GM23248 (cell line): ENCODE measurements at regions not wholly inside any gene's neighbourhood (a gene's known extent, or its start where the extent isn't known, plus 50 kb on each side); places are given as distances from the start of the nearest gene placed in this dataset.
"Not testable (repeated sequence)": the region's sequence is repeated elsewhere in the genome, so short reads cannot be mapped to it uniquely, and the experiment has no call there.

Experiments used
- DNase-seq: peaks from one replicate; pipeline ENCODE4 v3.0.0-alpha.2; 2015
- H2AFZ ChIP-seq: fragments of 200-600 bp; sonication (generic); 2 replicates; pipeline ENCODE4 v1.6.1; 2016; ENCODE audit warnings: antibody characterized with exemption
- H3F3A ChIP-seq: fragments of 200-600 bp; sonication (generic); 2 replicates; pipeline ENCODE4 v1.6.1; 2016; ENCODE audit warnings: mild to moderate bottlenecking, antibody characterized with exemption, mixed run types; ENCODE audit not compliant: insufficient read depth
- H3K27ac ChIP-seq: fragments of 200-600 bp; sonication (generic); 2 replicates; pipeline ENCODE4 v1.5.1; 2016; ENCODE audit warnings: mild to moderate bottlenecking
- H3K27me3 ChIP-seq: fragments of 200-600 bp; sonication (generic); replicated peaks from 2 replicates; pipeline ENCODE4 v1.6.1; 2016; ENCODE audit warnings: mild to moderate bottlenecking; ENCODE audit not compliant: insufficient read depth
- H3K36me3 ChIP-seq: fragments of 200-600 bp; sonication (generic); 2 replicates; pipeline ENCODE4 v1.6.1; 2016; ENCODE audit warnings: low read depth, mild to moderate bottlenecking
- H3K4me1 ChIP-seq: fragments of 200-600 bp; sonication (generic); 2 replicates; pipeline ENCODE4 v1.6.1; 2016; ENCODE audit warnings: mild to moderate bottlenecking; ENCODE audit not compliant: insufficient read depth
- H3K4me2 ChIP-seq: fragments of 200-600 bp; sonication (generic); one replicate; pipeline ENCODE4 v1.6.1; 2016; ENCODE audit warnings: mild to moderate bottlenecking; ENCODE audit not compliant: unreplicated experiment
- H3K4me3 ChIP-seq: fragments of 200-600 bp; sonication (generic); 2 replicates; pipeline ENCODE4 v1.5.1; 2016; ENCODE audit warnings: mild to moderate bottlenecking
- H3K79me2 ChIP-seq: fragments of 200-600 bp; sonication (generic); 2 replicates; pipeline ENCODE4 v1.6.1; 2016; ENCODE audit warnings: mild to moderate bottlenecking; ENCODE audit not compliant: insufficient read depth
- H3K9ac ChIP-seq: fragments of 200-600 bp; sonication (generic); 2 replicates; pipeline ENCODE4 v1.6.1; 2016; ENCODE audit warnings: mild to moderate bottlenecking
- H3K9me2 ChIP-seq: fragments of 200-600 bp; sonication (generic); 2 replicates; pipeline ENCODE4 v1.6.1; 2016; ENCODE audit warnings: mixed run types, mild to moderate bottlenecking, moderate library complexity; ENCODE audit not compliant: insufficient read depth
- H3K9me3 ChIP-seq: fragments of 200-600 bp; sonication (generic); one replicate; pipeline ENCODE4 v1.6.1; 2017; ENCODE audit warnings: low read depth
- H4K20me1 ChIP-seq: fragments of 200-600 bp; sonication (generic); 2 replicates; pipeline ENCODE4 v1.6.0; 2016; ENCODE audit not compliant: insufficient read depth
- EZH2 ChIP-seq: fragments of 200-600 bp; sonication (generic); IDR thresholded peaks from 2 replicates; pipeline ENCODE4 v1.6.1; 2018; ENCODE audit warnings: antibody characterized with exemption, mild to moderate bottlenecking; ENCODE audit not compliant: insufficient read depth, poor library complexity, severe bottlenecking
- EZH2phosphoT487 ChIP-seq: fragments of 200-600 bp; sonication (generic); IDR thresholded peaks from 2 replicates; pipeline ENCODE4 v1.6.1; 2018; ENCODE audit warnings: antibody characterized with exemption, moderate library complexity, mild to moderate bottlenecking, low read depth; ENCODE audit not compliant: insufficient read depth
- WGBS, 2 experiments: methylation state at CpG; one replicate each; pipeline ENCODE4 v1.1.6; 2015 to 2017; ENCODE audit warnings: low lambda C conversion rate in 2 of 2, low coverage in 1 of 2; ENCODE audit errors: missing lambda C conversion rate in 2 of 2; 5-methylcytosine and 5-hydroxymethylcytosine counted together
- in situ Hi-C: fragments of 300-500 bp; cut with MboI; formaldehyde crosslinking; loops from 2 replicates; pipeline ENCODE4 v1.15.0; 2020

- H3K9ac ChIP-seq = no peak overlapping the region
- no peaks in the 10 kb centered on the region for H3K27me3 ChIP-seq
- no peaks in the 10 kb centered on the region for H4K20me1 ChIP-seq
- H3K4me2 ChIP-seq = no peak overlapping the region
- no peaks in the 10 kb centered on the region for H3K79me2 ChIP-seq
- 84 to 88% methylated on average over 2 of the region's 2 CpGs for WGBS, 2 experiments
- no peaks in the 10 kb centered on the region for H3K9me3 ChIP-seq
- H3K4me3 ChIP-seq = no peak overlapping the region
- H3K27ac ChIP-seq = no peak overlapping the region
- H3K9me2 ChIP-seq = no peaks in the 10 kb centered on the region
- in situ Hi-C loops = loop anchor here (10.0 kb wide), 1 partner anchor 84 kb away; no protein-coding TSS in a partner anchor
- no peak overlapping the region for H2AFZ ChIP-seq
- TF ChIP-seq EZH2phosphoT487 = no peak
- TF ChIP-seq EZH2 = no peak
- no peaks in the 10 kb centered on the region for H3F3A ChIP-seq
- H3K4me1 ChIP-seq = no peaks in the 10 kb centered on the region
- H3K36me3 ChIP-seq = no peaks in the 10 kb centered on the region
- no peak for DNase-seq
Observed at GRCh38 chr21:14058566-14058965, 152.2 kb downstream of the LIPI start.

- H3K9me3 ChIP-seq, H3K27ac ChIP-seq, H2AFZ ChIP-seq, H3K9me2 ChIP-seq, H4K20me1 ChIP-seq, H3K9ac ChIP-seq, H3K79me2 ChIP-seq, H3K27me3 ChIP-seq, H3K4me2 ChIP-seq, H3F3A ChIP-seq, H3K36me3 ChIP-seq, H3K4me3 ChIP-seq, H3K4me1 ChIP-seq: not testable (repeated sequence)
- 68 to 77% methylated on average over 8 to 10 of the region's 10 CpGs for WGBS, 2 experiments
- peak; percentile 52 for DNase-seq
- in situ Hi-C loops = loop anchor here (10.0 kb wide), 1 partner anchor 83 kb away; no protein-coding TSS in a partner anchor
Observed at GRCh38 chr21:14057841-14058481, 152.8 kb downstream of the LIPI start.

GRCh38 chr21:14057313-14057712 lies 153.4 kb downstream of the LIPI start:
- no peak overlapping the region for H2AFZ ChIP-seq
- no peaks in the 10 kb centered on the region for H3K9me2 ChIP-seq
- H3K9ac ChIP-seq = no peak overlapping the region
- no peaks in the 10 kb centered on the region for H3K27me3 ChIP-seq
- TF ChIP-seq EZH2phosphoT487 (no peak), EZH2 (no peak)
- no peaks in the 10 kb centered on the region for H3K4me1 ChIP-seq
- H3K4me2 ChIP-seq = no peak overlapping the region
- H3K36me3 ChIP-seq = no peaks in the 10 kb centered on the region
- H3K4me3 ChIP-seq = no peak overlapping the region
- in situ Hi-C loops = loop anchor here (10.0 kb wide), 1 partner anchor 83 kb away; no protein-coding TSS in a partner anchor
- H3K27ac ChIP-seq = no peak overlapping the region
- DNase-seq = no peak
- H3K79me2 ChIP-seq = no peaks in the 10 kb centered on the region
- WGBS, 2 experiments = 70 to 73% methylated on average over 4 of the region's 4 CpGs
- H3F3A ChIP-seq = no peaks in the 10 kb centered on the region
- no peaks in the 10 kb centered on the region for H3K9me3 ChIP-seq
- H4K20me1 ChIP-seq = no peaks in the 10 kb centered on the region

- Histone ChIP-seq H3K27me3 (no peaks in the 10 kb centered on the region), H3K27ac (no peak overlapping the region), H3F3A (no peaks in the 10 kb centered on the region), H3K9me3 (no peaks in the 10 kb centered on the region), H3K36me3 (no peaks in the 10 kb centered on the region), H3K4me1 (no peaks in the 10 kb centered on the region), H3K9me2 (no peaks in the 10 kb centered on the region), H4K20me1 (no peaks in the 10 kb centered on the region), H3K4me3 (no peak overlapping the region), H3K4me2 (no peak overlapping the region), H3K9ac (no peak overlapping the region), H2AFZ (no peak overlapping the region), H3K79me2 (no peaks in the 10 kb centered on the region)
- no peak for DNase-seq
- TF ChIP-seq EZH2 = no peak
- no peak for TF ChIP-seq EZH2phosphoT487
- WGBS, 2 experiments = 94 to 95% methylated on average over 9 of the region's 9 CpGs
- in situ Hi-C loops = loop anchor here (10.0 kb wide), 1 partner anchor 82 kb away; no protein-coding TSS in a partner anchor
Observed at GRCh38 chr21:14056771-14057191, 154.0 kb downstream of the LIPI start.

GRCh38 chr21:14055746-14056515 lies 154.8 kb downstream of the LIPI start:
- not testable (repeated sequence) for DNase-seq, H3K27me3 ChIP-seq, H4K20me1 ChIP-seq, H3K9me2 ChIP-seq, H3K9me3 ChIP-seq, H2AFZ ChIP-seq, H3K4me3 ChIP-seq, H3K36me3 ChIP-seq, H3K4me1 ChIP-seq, H3F3A ChIP-seq, H3K27ac ChIP-seq, H3K79me2 ChIP-seq, H3K9ac ChIP-seq, H3K4me2 ChIP-seq
- WGBS, 2 experiments = 95 to 99% methylated on average over 3 to 5 of the region's 6 CpGs
- in situ Hi-C loops = loop anchor here (10.0 kb wide), 1 partner anchor 81 kb away; no protein-coding TSS in a partner anchor
